HCT116 (cell line): ENCODE measurements at regions not wholly inside any gene's neighbourhood (a gene's known extent, or its start where the extent isn't known, plus 50 kb on each side); places are given as distances from the start of the nearest gene placed in this dataset.

Experiments
- TF ChIP-seq, protein P1 (sequence below), 3 experiments: fragments of 200-600 bp in 1 of 3; sonication (generic) in 1 of 3; IDR thresholded peaks in 2 of 3; conservative IDR thresholded peaks in 1 of 3; 2 replicates each; pipeline ENCODE4 v1.5.1; 2012 to 2017; ENCODE audit warnings: low read depth in 2 of 3, low read length in 2 of 3, antibody characterized with exemption in 1 of 3, borderline replicate concordance in 1 of 3, control low read depth in 1 of 3, mild to moderate bottlenecking in 1 of 3, mixed read lengths in 1 of 3, mixed run types in 1 of 3, moderate library complexity in 1 of 3; ENCODE audit not compliant: insufficient read depth in 1 of 3
- TF ChIP-seq, protein P2 (sequence below): IDR thresholded peaks from 2 replicates; pipeline ENCODE4 v1.6.1; 2012

DNA sequence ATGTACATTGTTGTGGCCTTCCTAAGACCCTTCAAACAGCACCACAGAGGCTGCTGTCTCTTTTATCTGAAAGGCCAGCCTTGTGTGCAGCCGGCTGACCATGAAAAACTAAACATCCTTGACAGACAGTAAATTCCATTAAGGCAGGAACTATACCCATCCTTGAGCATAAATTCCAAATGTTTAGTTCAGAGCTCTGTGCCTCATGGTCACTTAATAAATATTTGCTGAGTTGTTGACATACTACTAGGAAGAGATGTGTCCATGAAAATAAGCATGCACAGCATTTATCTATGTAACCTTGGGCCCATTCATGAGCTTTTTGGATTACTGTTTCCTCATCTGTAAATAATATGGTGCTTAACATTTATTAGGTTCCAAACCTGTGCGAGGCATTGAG lies 424.8 kb downstream of the HRH4 start:
- TF ChIP-seq, protein P1, sequence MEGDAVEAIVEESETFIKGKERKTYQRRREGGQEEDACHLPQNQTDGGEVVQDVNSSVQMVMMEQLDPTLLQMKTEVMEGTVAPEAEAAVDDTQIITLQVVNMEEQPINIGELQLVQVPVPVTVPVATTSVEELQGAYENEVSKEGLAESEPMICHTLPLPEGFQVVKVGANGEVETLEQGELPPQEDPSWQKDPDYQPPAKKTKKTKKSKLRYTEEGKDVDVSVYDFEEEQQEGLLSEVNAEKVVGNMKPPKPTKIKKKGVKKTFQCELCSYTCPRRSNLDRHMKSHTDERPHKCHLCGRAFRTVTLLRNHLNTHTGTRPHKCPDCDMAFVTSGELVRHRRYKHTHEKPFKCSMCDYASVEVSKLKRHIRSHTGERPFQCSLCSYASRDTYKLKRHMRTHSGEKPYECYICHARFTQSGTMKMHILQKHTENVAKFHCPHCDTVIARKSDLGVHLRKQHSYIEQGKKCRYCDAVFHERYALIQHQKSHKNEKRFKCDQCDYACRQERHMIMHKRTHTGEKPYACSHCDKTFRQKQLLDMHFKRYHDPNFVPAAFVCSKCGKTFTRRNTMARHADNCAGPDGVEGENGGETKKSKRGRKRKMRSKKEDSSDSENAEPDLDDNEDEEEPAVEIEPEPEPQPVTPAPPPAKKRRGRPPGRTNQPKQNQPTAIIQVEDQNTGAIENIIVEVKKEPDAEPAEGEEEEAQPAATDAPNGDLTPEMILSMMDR (IDR thresholded peaks at IDR 0.05 in 2 of 3, conservative IDR thresholded peaks at IDR 0.05 in 1 of 3; ENCODE audit: borderline replicate concordance in 1 of 3, insufficient read depth in 1 of 3, low read depth in 2 of 3, low read length in 2 of 3) = no peak
- TF ChIP-seq, protein P2, sequence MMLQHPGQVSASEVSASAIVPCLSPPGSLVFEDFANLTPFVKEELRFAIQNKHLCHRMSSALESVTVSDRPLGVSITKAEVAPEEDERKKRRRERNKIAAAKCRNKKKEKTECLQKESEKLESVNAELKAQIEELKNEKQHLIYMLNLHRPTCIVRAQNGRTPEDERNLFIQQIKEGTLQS = no peak
